ENCODE measurements at regions not wholly inside any gene's neighbourhood (a gene's known extent, or its start where the extent isn't known, plus 50 kb on each side); places are given as distances from the start of the nearest gene placed in this dataset.

GRCh38 chr7:130913639-130914553 lies 179.9 kb upstream of the KLF14 start:
- Histone ChIP-seq H3K9me3 (ENCODE audit: control insufficient read depth, insufficient read depth, low read depth, low read length) (no peaks in the 10 kb centered on the region), H3K4me1 (ENCODE audit: control insufficient read depth, insufficient read depth, low read length) (peaks cover 6% of the 10 kb centered on the region), H3K36me3 (ENCODE audit: control insufficient read depth in 2 of 2, insufficient read depth in 1 of 2, low read length in 2 of 2) (no peaks in the 10 kb centered on the region), H3K4me3 (ENCODE audit: low read depth, low read length) (peak overlapping the region; percentile 48), H3K27ac (ENCODE audit: extremely low read depth, low read depth, low read length) (peak overlapping the region; percentile 12; the same call in 1 of the 2 replicates)
- ChIA-PET CTCF (interaction anchor here (0.6 to 2.4 kb wide), 7 partner anchors 9 to 126 kb away, joined by 3 to 6 read pairs (median 3); no protein-coding TSS in a partner anchor), POLR2A (interaction anchor here (1.1 kb wide), 1 partner anchor 9 kb away, joined by 3 read pairs; no protein-coding TSS in a partner anchor)
- TF ChIP-seq WT1 (tag by site-specific recombination; IDR thresholded peaks at IDR 0.05): peak; percentile 4; the same call in 1 of the 2 replicates
- TF ChIP-seq ZNF585B (tag by site-specific recombination; IDR thresholded peaks at IDR 0.05): peak; percentile 35; the same call in 1 of the 2 replicates
- TF ChIP-seq ZNF621 (tag by site-specific recombination; IDR thresholded peaks at IDR 0.05): no peak
- TF ChIP-seq ZNF837 (tag by site-specific recombination; IDR thresholded peaks at IDR 0.05): no peak
- TF ChIP-seq, protein P1, sequence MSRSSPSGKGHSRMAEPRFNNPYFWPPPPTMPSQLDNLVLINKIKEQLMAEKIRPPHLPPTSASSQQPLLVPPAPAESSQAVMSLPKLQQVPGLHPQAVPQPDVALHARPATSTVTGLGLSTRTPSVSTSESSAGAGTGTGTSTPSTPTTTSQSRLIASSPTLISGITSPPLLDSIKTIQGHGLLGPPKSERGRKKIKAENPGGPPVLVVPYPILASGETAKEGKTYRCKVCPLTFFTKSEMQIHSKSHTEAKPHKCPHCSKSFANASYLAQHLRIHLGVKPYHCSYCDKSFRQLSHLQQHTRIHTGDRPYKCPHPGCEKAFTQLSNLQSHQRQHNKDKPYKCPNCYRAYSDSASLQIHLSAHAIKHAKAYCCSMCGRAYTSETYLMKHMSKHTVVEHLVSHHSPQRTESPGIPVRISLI (tag by site-specific recombination; IDR thresholded peaks at IDR 0.05): peak; percentile 86

DNA sequence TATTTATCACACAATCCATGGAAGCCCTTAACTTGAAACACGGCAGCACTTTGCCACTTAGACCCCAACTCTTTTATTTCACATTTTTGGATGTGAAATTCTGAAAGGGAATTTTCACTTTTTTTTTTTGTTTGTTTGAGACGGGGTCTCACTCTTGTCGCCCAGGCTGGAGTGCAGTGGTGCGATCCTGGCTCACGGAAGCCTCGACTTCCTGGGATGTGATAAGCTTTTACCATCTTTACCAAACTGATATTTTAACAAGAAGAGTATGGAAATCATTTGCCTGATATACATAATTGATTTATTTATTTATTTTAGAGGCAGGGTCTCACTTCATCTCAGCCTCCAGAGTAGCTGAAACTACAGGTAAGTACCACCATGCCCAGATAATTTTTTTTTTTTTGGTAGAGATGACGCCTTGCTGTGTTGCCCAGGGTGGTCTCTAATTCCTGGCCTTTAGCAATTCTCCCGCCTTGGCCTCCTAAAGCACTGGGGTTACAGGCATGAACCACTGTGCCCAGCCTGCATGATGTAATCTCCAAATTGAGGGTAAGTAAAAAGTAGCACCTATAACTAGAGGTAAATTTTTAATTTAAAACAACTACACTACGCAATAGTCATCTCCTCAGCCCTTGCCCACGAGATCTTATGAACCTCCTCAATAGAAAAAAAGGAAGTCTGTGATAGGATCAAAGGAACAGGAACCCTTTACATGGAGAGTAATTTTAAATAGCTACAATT lies 180.7 kb upstream of the KLF14 start:
- H3K9me3 ChIP-seq (ENCODE audit: control insufficient read depth, insufficient read depth, low read depth, low read length): no peaks in the 10 kb centered on the region
- H3K27ac ChIP-seq (ENCODE audit: extremely low read depth, low read depth, low read length): no peak overlapping the region
- ChIA-PET CTCF (interaction anchor here (0.5 to 2.4 kb wide), 6 partner anchors 8 to 125 kb away, joined by 3 to 6 read pairs (median 4); no protein-coding TSS in a partner anchor), POLR2A (interaction anchor here (1.1 kb wide), 1 partner anchor 10 kb away, joined by 3 read pairs; no protein-coding TSS in a partner anchor)
- peaks cover 6% of the 10 kb centered on the region for H3K4me1 ChIP-seq (ENCODE audit: control insufficient read depth, insufficient read depth, low read length)
- no peak overlapping the region for H3K4me3 ChIP-seq (ENCODE audit: low read depth, low read length)
- TF ChIP-seq GFI1B (tag by site-specific recombination; IDR thresholded peaks at IDR 0.05) (no peak), KLF8 (tag by site-specific recombination; IDR thresholded peaks at IDR 0.05) (no peak), ZSCAN30 (tag by site-specific recombination; IDR thresholded peaks at IDR 0.05) (no peak), TCF7L2 (IDR thresholded peaks at IDR 0.05; ENCODE audit: borderline replicate concordance, low read depth, low read length) (no peak), ZBTB11 (tag by site-specific recombination; conservative IDR thresholded peaks at IDR 0.05; ENCODE audit: low read depth) (no peak), YY2 (tag by site-specific recombination; IDR thresholded peaks at IDR 0.05) (no peak), ZNF266 (tag by site-specific recombination; IDR thresholded peaks at IDR 0.05; ENCODE audit: low read depth) (no peak), ZBTB48 (tag by site-specific recombination; IDR thresholded peaks at IDR 0.05) (no peak), ZNF629 (tag by site-specific recombination; IDR thresholded peaks at IDR 0.05) (no peak), ZNF639 (tag by site-specific recombination; IDR thresholded peaks at IDR 0.05) (no peak), ZNF133 (tag by site-specific recombination; IDR thresholded peaks at IDR 0.05) (no peak), ZNF423 (tag by site-specific recombination; IDR thresholded peaks at IDR 0.05) (no peak)
- H3K36me3 ChIP-seq (ENCODE audit: control insufficient read depth in 2 of 2, insufficient read depth in 1 of 2, low read length in 2 of 2): no peaks in the 10 kb centered on the region

Measured in HEK293 (cell line).